MM.1S (cell line): ENCODE measurements at regions not wholly inside any gene's neighbourhood (a gene's known extent, or its start where the extent isn't known, plus 50 kb on each side); places are given as distances from the start of the nearest gene placed in this dataset.

Experiments
- DNase-seq: peaks from one replicate; pipeline ENCODE4 v3.0.0-alpha.2; 2015
- H2AFZ ChIP-seq: fragments of 300-600 bp; sonication (generic); 2 replicates; pipeline ENCODE4 v1.6.0; 2016; ENCODE audit warnings: antibody characterized with exemption, low read length
- H3F3A ChIP-seq: fragments of 300-600 bp; sonication (generic); 2 replicates; pipeline ENCODE4 v1.6.1; 2016; ENCODE audit warnings: mild to moderate bottlenecking, antibody characterized with exemption, low read length, moderate library complexity, mixed read lengths; ENCODE audit not compliant: insufficient read depth
- H3K27ac ChIP-seq: fragments of 300-600 bp; sonication (generic); 2 replicates; pipeline ENCODE4 v1.5.1; 2016; ENCODE audit warnings: mild to moderate bottlenecking, low read length
- H3K27me3 ChIP-seq: fragments of 300-600 bp; sonication (generic); replicated peaks from 2 replicates; pipeline ENCODE4 v1.6.0; 2016; ENCODE audit warnings: low read length; ENCODE audit not compliant: insufficient read depth
- H3K36me3 ChIP-seq: fragments of 300-600 bp; sonication (generic); replicated peaks from 2 replicates; pipeline ENCODE4 v1.6.1; 2016; ENCODE audit warnings: mild to moderate bottlenecking, low read length, mixed read lengths; ENCODE audit not compliant: insufficient read depth
- H3K4me1 ChIP-seq: fragments of 300-600 bp; sonication (generic); 2 replicates; pipeline ENCODE4 v1.6.1; 2016; ENCODE audit warnings: low read length, mixed read lengths
- H3K4me2 ChIP-seq: fragments of 300-600 bp; sonication (generic); 2 replicates; pipeline ENCODE4 v1.6.0; 2016; ENCODE audit warnings: low read depth, low read length
- H3K4me3 ChIP-seq: fragments of 300-600 bp; sonication (generic); 2 replicates; pipeline ENCODE4 v1.5.1; 2016; ENCODE audit warnings: low read length, mixed read lengths
- H3K79me2 ChIP-seq: fragments of 300-600 bp; sonication (generic); 2 replicates; pipeline ENCODE4 v1.6.1; 2016; ENCODE audit warnings: mixed run types, low read length, mixed read lengths
- H3K9ac ChIP-seq: fragments of 300-600 bp; sonication (generic); 2 replicates; pipeline ENCODE4 v1.6.1; 2016; ENCODE audit warnings: low read length, mixed read lengths
- H3K9me2 ChIP-seq: fragments of 300-600 bp; sonication (generic); replicated peaks from 2 replicates; pipeline ENCODE4 v1.6.1; 2016; ENCODE audit warnings: mild to moderate bottlenecking, low read length, mixed read lengths; ENCODE audit not compliant: insufficient read depth
- H3K9me3 ChIP-seq: fragments of 300-600 bp; sonication (generic); replicated peaks from 2 replicates; pipeline ENCODE4 v1.6.1; 2016; ENCODE audit warnings: mild to moderate bottlenecking, low read length, mixed read lengths; ENCODE audit not compliant: insufficient read depth
- H4K20me1 ChIP-seq: fragments of 300-600 bp; sonication (generic); 2 replicates; pipeline ENCODE4 v1.6.1; 2016; ENCODE audit warnings: mild to moderate bottlenecking, low read length, moderate library complexity, mixed read lengths; ENCODE audit not compliant: insufficient read depth
- CTCF ChIP-seq: fragments of 300-600 bp; sonication (generic); IDR thresholded peaks from 2 replicates; pipeline ENCODE4 v1.5.1; 2016; ENCODE audit warnings: antibody characterized with exemption, low read length, mixed read lengths
- EZH2 ChIP-seq: fragments of 300-600 bp; sonication (generic); optimal IDR thresholded peaks from 2 replicates; pipeline ENCODE3; 2017; ENCODE audit warnings: low read depth, mild to moderate bottlenecking, antibody characterized with exemption, low read length, mixed read lengths
- EZH2phosphoT487 ChIP-seq: fragments of 300-600 bp; sonication (generic); IDR thresholded peaks from 2 replicates; pipeline ENCODE4 v1.6.1; 2018; ENCODE audit warnings: antibody characterized with exemption, low read length

DNA sequence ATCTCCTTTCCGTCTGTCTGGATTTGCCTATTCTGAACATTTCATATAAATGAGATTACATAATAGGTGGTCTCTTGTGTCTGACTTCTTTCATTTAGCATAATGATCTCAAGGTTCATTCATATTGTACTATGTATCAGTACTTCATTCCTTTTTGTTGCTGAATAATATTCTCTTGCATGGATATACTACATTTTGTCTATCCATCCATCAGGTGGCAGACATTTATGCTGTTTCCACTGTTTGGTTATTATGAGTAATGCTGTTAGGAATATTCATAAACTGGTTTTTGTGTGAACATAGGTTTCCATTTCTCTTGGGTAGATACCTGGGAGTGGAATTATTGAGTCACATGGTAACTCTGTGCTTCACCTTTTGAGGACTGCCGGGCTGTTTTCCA is 148.2 kb upstream of the PMEPA1 start:
- Histone ChIP-seq H4K20me1 (no peaks in the 10 kb centered on the region), H3F3A (no peaks in the 10 kb centered on the region), H2AFZ (no peak overlapping the region), H3K9ac (no peak overlapping the region), H3K4me1 (no peaks in the 10 kb centered on the region), H3K9me3 (no peaks in the 10 kb centered on the region), H3K79me2 (no peaks in the 10 kb centered on the region), H3K36me3 (no peaks in the 10 kb centered on the region), H3K4me3 (no peak overlapping the region), H3K27ac (no peak overlapping the region), H3K9me2 (no peaks in the 10 kb centered on the region), H3K4me2 (no peak overlapping the region), H3K27me3 (peaks cover 55% of the 10 kb centered on the region)
- no peak for DNase-seq
- TF ChIP-seq CTCF = no peak
- TF ChIP-seq EZH2 = no peak

GRCh38 chr20:57857118-57857517 is 147.3 kb upstream of the PMEPA1 start:
- H3K36me3 ChIP-seq = no peaks in the 10 kb centered on the region
- H3K27me3 ChIP-seq = peaks cover 56% of the 10 kb centered on the region
- H2AFZ ChIP-seq = no peak overlapping the region
- H3K9ac ChIP-seq = no peak overlapping the region
- no peak for DNase-seq
- H3K9me2 ChIP-seq = no peaks in the 10 kb centered on the region
- no peaks in the 10 kb centered on the region for H4K20me1 ChIP-seq
- no peaks in the 10 kb centered on the region for H3K9me3 ChIP-seq
- no peaks in the 10 kb centered on the region for H3F3A ChIP-seq
- no peaks in the 10 kb centered on the region for H3K4me1 ChIP-seq
- no peaks in the 10 kb centered on the region for H3K79me2 ChIP-seq
- TF ChIP-seq EZH2 (no peak), EZH2phosphoT487 (no peak), CTCF (no peak)
- no peak overlapping the region for H3K4me3 ChIP-seq
- no peak overlapping the region for H3K27ac ChIP-seq
- no peak overlapping the region for H3K4me2 ChIP-seq

DNA sequence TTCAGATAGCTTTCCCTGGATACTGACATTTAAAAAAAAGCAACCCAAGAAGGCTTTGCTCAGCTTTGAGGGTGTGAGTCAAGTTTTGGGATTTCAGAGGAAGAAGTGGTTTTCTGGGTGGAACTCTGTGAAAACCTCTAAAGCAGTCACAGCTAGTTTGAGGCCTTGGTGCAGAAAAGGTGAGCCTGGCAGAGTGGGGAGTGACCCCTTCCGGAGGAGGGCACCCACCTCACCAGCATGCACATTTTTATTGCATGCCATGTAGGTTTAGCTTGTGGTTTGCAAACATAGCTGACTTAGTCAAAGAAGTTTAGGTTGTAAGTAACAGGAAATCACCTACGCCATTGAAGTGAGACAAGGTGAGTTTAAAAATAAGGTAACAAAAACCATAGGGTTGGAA is 146.8 kb upstream of the PMEPA1 start:
- no peak overlapping the region for H3K4me3 ChIP-seq
- TF ChIP-seq EZH2 (no peak), EZH2phosphoT487 (no peak), CTCF (no peak)
- no peaks in the 10 kb centered on the region for H3K79me2 ChIP-seq
- no peaks in the 10 kb centered on the region for H3K36me3 ChIP-seq
- no peaks in the 10 kb centered on the region for H3F3A ChIP-seq
- H3K9me3 ChIP-seq = no peaks in the 10 kb centered on the region
- no peak overlapping the region for H3K27ac ChIP-seq
- H2AFZ ChIP-seq = no peak overlapping the region
- no peak for DNase-seq
- H3K4me1 ChIP-seq = no peaks in the 10 kb centered on the region
- no peaks in the 10 kb centered on the region for H3K9me2 ChIP-seq
- peaks cover 55% of the 10 kb centered on the region for H3K27me3 ChIP-seq
- no peak overlapping the region for H3K4me2 ChIP-seq
- no peak overlapping the region for H3K9ac ChIP-seq
- H4K20me1 ChIP-seq = no peaks in the 10 kb centered on the region
